BLaER1 (cell line): ENCODE measurements at regions not wholly inside any gene's neighbourhood (a gene's known extent, or its start where the extent isn't known, plus 50 kb on each side); places are given as distances from the start of the nearest gene placed in this dataset.

Experiments used
- H3K27ac ChIP-seq: shearing (Covaris generic); formaldehyde crosslinking; 2 replicates; pipeline ENCODE4 v1.8.1; 2022
- H3K27me3 ChIP-seq: shearing (Covaris generic); formaldehyde crosslinking; 2 replicates; pipeline ENCODE4 v1.8.1; 2022
- H3K36me3 ChIP-seq: shearing (Covaris generic); formaldehyde crosslinking; 2 replicates; pipeline ENCODE4 v1.8.1; 2022
- H3K4me1 ChIP-seq: shearing (Covaris generic); formaldehyde crosslinking; 2 replicates; pipeline ENCODE4 v1.8.1; 2022
- H3K4me2 ChIP-seq: shearing (Covaris generic); formaldehyde crosslinking; 2 replicates; pipeline ENCODE4 v1.8.1; 2022
- H3K4me3 ChIP-seq: shearing (Covaris generic); formaldehyde crosslinking; 2 replicates; pipeline ENCODE4 v1.8.1; 2022
- H3K9ac ChIP-seq: shearing (Covaris generic); formaldehyde crosslinking; 2 replicates; pipeline ENCODE4 v1.8.1; 2022
- H3K9me3 ChIP-seq: shearing (Covaris generic); formaldehyde crosslinking; 2 replicates; pipeline ENCODE4 v1.8.1; 2022
- H4K20me1 ChIP-seq: shearing (Covaris generic); formaldehyde crosslinking; 2 replicates; pipeline ENCODE4 v1.8.1; 2022
- Cebpa-rat ChIP-seq: shearing (Covaris generic); IDR thresholded peaks from 2 replicates; pipeline ENCODE4 v1.8.1; 2022

- Histone ChIP-seq H3K9ac (no peak overlapping the region), H3K27ac (no peak overlapping the region), H3K4me1 (no peaks in the 10 kb centered on the region), H3K4me2 (no peak overlapping the region), H3K9me3 (no peaks in the 10 kb centered on the region), H4K20me1 (no peaks in the 10 kb centered on the region), H3K4me3 (no peak overlapping the region), H3K36me3 (no peaks in the 10 kb centered on the region), H3K27me3 (no peaks in the 10 kb centered on the region)
- no peak for TF ChIP-seq Cebpa-rat
These were observed 55.6 kb upstream of the DLX6 start for GRCh38 chr7:96949766-96950165.

- Histone ChIP-seq H3K4me2 (no peak overlapping the region), H3K9me3 (no peaks in the 10 kb centered on the region), H4K20me1 (no peaks in the 10 kb centered on the region), H3K27me3 (no peaks in the 10 kb centered on the region), H3K36me3 (no peaks in the 10 kb centered on the region), H3K4me1 (no peaks in the 10 kb centered on the region), H3K9ac (no peak overlapping the region), H3K4me3 (no peak overlapping the region), H3K27ac (no peak overlapping the region)
- TF ChIP-seq Cebpa-rat: no peak
These were observed 52.4 kb upstream of the DLX6 start for GRCh38 chr7:96952974-96953391.

- Histone ChIP-seq H3K36me3 (no peaks in the 10 kb centered on the region), H3K27me3 (no peaks in the 10 kb centered on the region), H3K9ac (no peak overlapping the region), H3K27ac (no peak overlapping the region), H3K4me1 (no peaks in the 10 kb centered on the region), H3K4me2 (no peak overlapping the region), H3K4me3 (no peak overlapping the region), H3K9me3 (no peaks in the 10 kb centered on the region), H4K20me1 (no peaks in the 10 kb centered on the region)
- TF ChIP-seq Cebpa-rat: no peak
These were observed 51.5 kb upstream of the DLX6 start for GRCh38 chr7:96953676-96954513.
